ENCODE measurements at regions not wholly inside any gene's neighbourhood (a gene's known extent, or its start where the extent isn't known, plus 50 kb on each side); places are given as distances from the start of the nearest gene placed in this dataset.

DNA sequence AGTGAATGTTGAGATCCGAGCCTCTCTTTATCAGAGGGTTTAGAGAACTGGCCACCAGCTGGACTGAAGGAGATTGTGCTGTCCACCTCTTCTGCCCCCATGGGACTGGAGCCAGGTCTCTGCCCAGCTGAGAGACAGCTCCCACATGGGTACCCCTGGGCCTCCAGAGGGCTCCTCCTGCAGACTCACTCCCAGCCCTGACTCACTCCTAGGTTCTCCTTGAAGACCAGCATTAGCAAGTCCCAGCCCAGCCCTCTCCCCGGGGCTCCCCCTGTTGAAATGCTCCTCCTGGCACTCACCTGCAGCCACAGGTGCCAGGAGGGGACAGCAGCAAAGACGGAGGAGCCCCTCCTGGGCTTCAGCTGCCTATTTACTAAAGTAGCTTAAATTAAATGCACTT lies 126.9 kb downstream of the CXCL12 start:
- TF ChIP-seq, protein P1, sequence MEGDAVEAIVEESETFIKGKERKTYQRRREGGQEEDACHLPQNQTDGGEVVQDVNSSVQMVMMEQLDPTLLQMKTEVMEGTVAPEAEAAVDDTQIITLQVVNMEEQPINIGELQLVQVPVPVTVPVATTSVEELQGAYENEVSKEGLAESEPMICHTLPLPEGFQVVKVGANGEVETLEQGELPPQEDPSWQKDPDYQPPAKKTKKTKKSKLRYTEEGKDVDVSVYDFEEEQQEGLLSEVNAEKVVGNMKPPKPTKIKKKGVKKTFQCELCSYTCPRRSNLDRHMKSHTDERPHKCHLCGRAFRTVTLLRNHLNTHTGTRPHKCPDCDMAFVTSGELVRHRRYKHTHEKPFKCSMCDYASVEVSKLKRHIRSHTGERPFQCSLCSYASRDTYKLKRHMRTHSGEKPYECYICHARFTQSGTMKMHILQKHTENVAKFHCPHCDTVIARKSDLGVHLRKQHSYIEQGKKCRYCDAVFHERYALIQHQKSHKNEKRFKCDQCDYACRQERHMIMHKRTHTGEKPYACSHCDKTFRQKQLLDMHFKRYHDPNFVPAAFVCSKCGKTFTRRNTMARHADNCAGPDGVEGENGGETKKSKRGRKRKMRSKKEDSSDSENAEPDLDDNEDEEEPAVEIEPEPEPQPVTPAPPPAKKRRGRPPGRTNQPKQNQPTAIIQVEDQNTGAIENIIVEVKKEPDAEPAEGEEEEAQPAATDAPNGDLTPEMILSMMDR (IDR thresholded peaks at IDR 0.05; ENCODE audit: low read length), result no peak
- TF ChIP-seq EZH2 (optimal IDR thresholded peaks at IDR 0.05; ENCODE audit: low read depth, low read length), result no peak
